Activated naive CD4-positive, alpha-beta T cell treated with anti-CD3 and anti-CD28 coated beads for 36 hours (primary cell): ENCODE measurements at regions not wholly inside any gene's neighbourhood (a gene's known extent, or its start where the extent isn't known, plus 50 kb on each side); places are given as distances from the start of the nearest gene placed in this dataset.

Experiments used
- CTCF ChIA-PET: fragments of 350-600 bp; sonication (Branson Sonifier 250); formaldehyde crosslinking; loops from one replicate; lab custom pipeline; 2021; ENCODE audit warnings: antibody characterized with exemption; lab: Charles Lee
- DNase-seq: peaks from one replicate; pipeline ENCODE4 v3.0.0-alpha.2; 2020
- H3K27ac Mint-ChIP-seq: one replicate; pipeline ENCODE4 v1.8.0; 2021; ENCODE audit warnings: mild to moderate bottlenecking, mixed read lengths
- H3K27me3 Mint-ChIP-seq: one replicate; pipeline ENCODE4 v1.8.0; 2021; ENCODE audit warnings: low read depth, mixed read lengths
- H3K36me3 Mint-ChIP-seq: one replicate; pipeline ENCODE4 v1.8.0; 2021; ENCODE audit warnings: low read depth, mixed read lengths
- H3K4me1 Mint-ChIP-seq: one replicate; pipeline ENCODE4 v1.8.0; 2021; ENCODE audit warnings: low read depth, mixed read lengths
- H3K4me3 Mint-ChIP-seq: one replicate; pipeline ENCODE4 v1.8.0; 2021; ENCODE audit warnings: mild to moderate bottlenecking, moderate library complexity, mixed read lengths
- H3K9me3 Mint-ChIP-seq: one replicate; pipeline ENCODE4 v1.8.0; 2021; ENCODE audit warnings: mixed read lengths
- intact Hi-C: fragments of 100-400 bp; cut with micrococcal nuclease; formaldehyde crosslinking; loops from one replicate; pipeline ENCODE4 v1.15.1; 2023

GRCh38 chr4:129355516-129355915 lies 259.6 kb downstream of the C4orf33 start:
- CTCF ChIA-PET = no interaction called here
- DNase-seq = no peak
- Mint-ChIP-seq H3K4me3 (no peak overlapping the region), H3K27me3 (peaks cover 15% of the 10 kb centered on the region), H3K9me3 (no peaks in the 10 kb centered on the region), H3K4me1 (no peaks in the 10 kb centered on the region), H3K27ac (no peak overlapping the region), H3K36me3 (no peaks in the 10 kb centered on the region)
- intact Hi-C loops = no loop called here

GRCh38 chr4:129358571-129358970 lies 262.6 kb downstream of the C4orf33 start:
- intact Hi-C loops = loop anchor here (1.0 kb wide), 1 partner anchor 283 kb away; no protein-coding TSS in a partner anchor
- Mint-ChIP-seq H3K4me3 (no peak overlapping the region), H3K27me3 (peaks cover 16% of the 10 kb centered on the region), H3K36me3 (no peaks in the 10 kb centered on the region), H3K4me1 (no peaks in the 10 kb centered on the region), H3K9me3 (no peaks in the 10 kb centered on the region), H3K27ac (no peak overlapping the region)
- no peak for DNase-seq
- CTCF ChIA-PET = no interaction called here

GRCh38 chr4:129359461-129359860 lies 263.5 kb downstream of the C4orf33 start:
- Mint-ChIP-seq H3K4me3 (no peak overlapping the region), H3K4me1 (no peaks in the 10 kb centered on the region), H3K27me3 (peaks cover 14% of the 10 kb centered on the region), H3K36me3 (no peaks in the 10 kb centered on the region), H3K9me3 (no peaks in the 10 kb centered on the region), H3K27ac (no peak overlapping the region)
- no peak for DNase-seq
- intact Hi-C loops = no loop called here
- CTCF ChIA-PET = interaction anchor here (0.6 kb wide), 1 partner anchor 1252 kb away, joined by 3 read pairs; no protein-coding TSS in a partner anchor

- DNase-seq = peak; percentile 61
- Mint-ChIP-seq H3K4me3 (no peak overlapping the region), H3K9me3 (no peaks in the 10 kb centered on the region), H3K27ac (no peak overlapping the region), H3K27me3 (peaks cover 8% of the 10 kb centered on the region), H3K36me3 (no peaks in the 10 kb centered on the region), H3K4me1 (no peaks in the 10 kb centered on the region)
- intact Hi-C loops = loop anchor here (1.0 to 10.0 kb wide), 2 partner anchors 279 to 1168 kb away; no protein-coding TSS in a partner anchor
- CTCF ChIA-PET = interaction anchor here (0.6 to 1.2 kb wide), 11 partner anchors 9 to 739 kb away, joined by 3 to 8 read pairs (median 3); no protein-coding TSS in a partner anchor
Observed at GRCh38 chr4:129362691-129363274, 266.8 kb downstream of the C4orf33 start.

GRCh38 chr4:129364747-129365452 lies 268.9 kb downstream of the C4orf33 start:
- no peak for DNase-seq
- Mint-ChIP-seq H3K9me3 (no peaks in the 10 kb centered on the region), H3K36me3 (no peaks in the 10 kb centered on the region), H3K4me3 (no peak overlapping the region), H3K27ac (no peak overlapping the region), H3K4me1 (no peaks in the 10 kb centered on the region), H3K27me3 (peaks cover 10% of the 10 kb centered on the region)
- CTCF ChIA-PET = interaction anchor here (0.7 kb wide), 1 partner anchor 776 kb away, joined by 4 read pairs; no protein-coding TSS in a partner anchor
- intact Hi-C loops = loop anchor here (10.0 kb wide), 1 partner anchor 1170 kb away; no protein-coding TSS in a partner anchor

- Mint-ChIP-seq H3K27ac (no peak overlapping the region), H3K4me1 (no peaks in the 10 kb centered on the region), H3K36me3 (no peaks in the 10 kb centered on the region), H3K9me3 (no peaks in the 10 kb centered on the region), H3K27me3 (peaks cover 9% of the 10 kb centered on the region), H3K4me3 (no peak overlapping the region)
- intact Hi-C loops = loop anchor here (10.0 kb wide), 1 partner anchor 1175 kb away; no protein-coding TSS in a partner anchor
- no peak for DNase-seq
- CTCF ChIA-PET = interaction anchor here (0.6 kb wide), 1 partner anchor 404 kb away, joined by 4 read pairs; no protein-coding TSS in a partner anchor
Observed at GRCh38 chr4:129369361-129370010, 273.5 kb downstream of the C4orf33 start.

- intact Hi-C loops = no loop called here
- no peaks in the 10 kb centered on the region for H3K4me1 Mint-ChIP-seq
- no peaks in the 10 kb centered on the region for H3K36me3 Mint-ChIP-seq
- H3K9me3 Mint-ChIP-seq = no peaks in the 10 kb centered on the region
- no peak overlapping the region for H3K4me3 Mint-ChIP-seq
- CTCF ChIA-PET = no interaction called here
- H3K27ac Mint-ChIP-seq = no peak overlapping the region
- no peak for DNase-seq
- peaks cover 9% of the 10 kb centered on the region for H3K27me3 Mint-ChIP-seq
Observed at GRCh38 chr4:129371065-129371464, 275.1 kb downstream of the C4orf33 start.

GRCh38 chr4:129371926-129372325 lies 276.0 kb downstream of the C4orf33 start:
- DNase-seq = no peak
- Mint-ChIP-seq H3K4me1 (no peaks in the 10 kb centered on the region), H3K9me3 (no peaks in the 10 kb centered on the region), H3K27ac (no peak overlapping the region), H3K36me3 (no peaks in the 10 kb centered on the region), H3K27me3 (peaks cover 9% of the 10 kb centered on the region), H3K4me3 (no peak overlapping the region)
- CTCF ChIA-PET = no interaction called here
- intact Hi-C loops = no loop called here

- no peak for DNase-seq
- H3K36me3 Mint-ChIP-seq = no peaks in the 10 kb centered on the region
- H3K27me3 Mint-ChIP-seq = peaks cover 5% of the 10 kb centered on the region
- H3K9me3 Mint-ChIP-seq = no peaks in the 10 kb centered on the region
- H3K27ac Mint-ChIP-seq = no peak overlapping the region
- CTCF ChIA-PET = interaction anchor here (0.9 kb wide), 1 partner anchor 33 kb away, joined by 3 read pairs; no protein-coding TSS in a partner anchor
- no peaks in the 10 kb centered on the region for H3K4me1 Mint-ChIP-seq
- intact Hi-C loops = no loop called here
- no peak overlapping the region for H3K4me3 Mint-ChIP-seq
Observed at GRCh38 chr4:129377131-129377845, 281.3 kb downstream of the C4orf33 start.

GRCh38 chr4:129378364-129378763 lies 282.4 kb downstream of the C4orf33 start:
- peaks cover 5% of the 10 kb centered on the region for H3K27me3 Mint-ChIP-seq
- no peak for DNase-seq
- CTCF ChIA-PET = interaction anchor here (0.9 kb wide), 1 partner anchor 34 kb away, joined by 3 read pairs; no protein-coding TSS in a partner anchor

GRCh38 chr4:129379429-129379828 lies 283.5 kb downstream of the C4orf33 start:
- H3K9me3 Mint-ChIP-seq = no peaks in the 10 kb centered on the region
- peaks cover 2% of the 10 kb centered on the region for H3K27me3 Mint-ChIP-seq
- H3K4me1 Mint-ChIP-seq = no peaks in the 10 kb centered on the region
- CTCF ChIA-PET = interaction anchor here (0.7 kb wide), 1 partner anchor 18 kb away, joined by 3 read pairs; no protein-coding TSS in a partner anchor
- intact Hi-C loops = no loop called here
- no peak overlapping the region for H3K4me3 Mint-ChIP-seq
- no peaks in the 10 kb centered on the region for H3K36me3 Mint-ChIP-seq
- no peak overlapping the region for H3K27ac Mint-ChIP-seq
- DNase-seq = no peak

More at GRCh38 chr4:129378364-129378763, 282.4 kb downstream of the C4orf33 start:
- Mint-ChIP-seq H3K4me1 (no peaks in the 10 kb centered on the region), H3K36me3 (no peaks in the 10 kb centered on the region), H3K4me3 (no peak overlapping the region), H3K9me3 (no peaks in the 10 kb centered on the region), H3K27ac (no peak overlapping the region)
- intact Hi-C loops = no loop called here

GRCh38 chr4:129384974-129385373 lies 289.0 kb downstream of the C4orf33 start:
- no peak for DNase-seq
- Mint-ChIP-seq H3K4me1 (no peaks in the 10 kb centered on the region), H3K36me3 (no peaks in the 10 kb centered on the region), H3K27ac (no peak overlapping the region), H3K27me3 (peaks cover 2% of the 10 kb centered on the region), H3K9me3 (no peaks in the 10 kb centered on the region), H3K4me3 (no peak overlapping the region)
- intact Hi-C loops = no loop called here
- CTCF ChIA-PET = no interaction called here
